ENCODE measurements at regions not wholly inside any gene's neighbourhood (a gene's known extent, or its start where the extent isn't known, plus 50 kb on each side); places are given as distances from the start of the nearest gene placed in this dataset.

DNA sequence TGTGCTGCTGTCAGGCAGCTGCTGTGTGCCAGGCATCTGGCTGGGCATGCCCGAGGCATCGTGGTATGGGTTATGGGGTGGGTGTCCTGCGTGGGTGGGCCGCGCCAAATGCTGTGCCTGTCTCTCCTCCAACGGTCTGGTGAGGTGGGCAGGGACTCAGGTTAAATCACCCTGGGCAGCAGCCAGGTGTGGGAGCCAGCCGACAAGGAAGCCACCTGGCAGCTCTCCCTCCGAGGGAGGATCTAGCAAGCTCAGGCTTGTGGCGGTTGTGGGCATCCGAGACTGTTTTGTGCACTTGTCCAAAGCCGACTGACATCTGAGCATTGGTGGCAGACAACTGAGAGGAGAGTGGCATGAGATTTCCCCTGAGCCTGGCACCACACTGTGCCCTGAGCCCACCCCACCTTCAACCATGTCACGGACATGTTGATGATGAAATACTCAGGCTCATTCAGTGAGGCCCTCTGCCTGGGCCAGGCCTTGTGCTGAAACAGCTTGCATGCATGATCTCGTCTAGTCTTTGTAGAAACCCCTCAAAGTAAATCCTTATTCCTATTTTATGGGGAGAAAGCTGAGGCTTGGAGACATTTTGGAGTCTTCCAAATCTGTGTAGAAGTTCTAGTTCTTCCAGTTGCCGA lies 181.8 kb upstream of the MYL2 start:
- no peak for DNase-seq

DNA sequence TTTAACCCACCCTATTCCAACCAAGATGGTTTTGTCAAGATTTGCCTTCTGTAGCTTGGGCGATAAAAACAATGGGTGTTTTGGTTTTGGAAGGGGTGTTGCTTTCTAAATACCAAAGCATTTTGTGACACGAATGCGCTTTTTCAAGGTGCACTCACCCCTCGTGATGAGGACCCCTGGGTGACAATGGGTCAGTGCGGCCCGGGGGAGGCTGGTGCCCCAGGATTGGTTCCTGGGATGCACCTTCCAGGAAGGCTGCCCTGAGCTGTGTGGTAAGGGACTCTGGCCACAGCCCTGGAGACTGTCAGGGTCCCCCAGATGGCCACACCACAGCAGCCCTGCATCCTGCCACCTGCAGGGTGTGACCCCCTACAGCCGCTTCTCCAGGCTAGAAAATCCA lies 180.6 kb upstream of the MYL2 start:
- no peak for DNase-seq

DNA sequence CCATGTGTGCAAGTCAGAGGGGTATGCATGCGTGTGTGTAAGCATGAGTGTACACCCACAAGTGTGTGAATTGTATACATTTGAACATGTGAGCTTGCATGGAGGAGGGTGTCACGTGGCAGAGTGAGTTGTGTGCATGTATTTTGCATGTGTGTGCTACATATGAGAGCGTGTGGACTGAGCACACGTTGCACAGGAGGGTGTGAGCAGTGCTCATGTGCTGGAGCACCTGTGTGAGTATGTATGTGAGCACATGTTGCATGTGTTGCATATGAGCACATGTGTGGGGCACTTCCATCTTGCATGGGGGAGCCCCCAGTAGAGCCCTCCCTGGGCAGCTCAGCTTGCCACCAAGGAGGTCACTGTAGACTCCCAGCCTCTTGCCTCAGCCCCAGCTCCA lies 180.2 kb upstream of the MYL2 start:
- no peak for DNase-seq

- DNase-seq, result no peak
Measured at GRCh38 chr12:111100003-111100402, 179.6 kb upstream of the MYL2 start.

DNA sequence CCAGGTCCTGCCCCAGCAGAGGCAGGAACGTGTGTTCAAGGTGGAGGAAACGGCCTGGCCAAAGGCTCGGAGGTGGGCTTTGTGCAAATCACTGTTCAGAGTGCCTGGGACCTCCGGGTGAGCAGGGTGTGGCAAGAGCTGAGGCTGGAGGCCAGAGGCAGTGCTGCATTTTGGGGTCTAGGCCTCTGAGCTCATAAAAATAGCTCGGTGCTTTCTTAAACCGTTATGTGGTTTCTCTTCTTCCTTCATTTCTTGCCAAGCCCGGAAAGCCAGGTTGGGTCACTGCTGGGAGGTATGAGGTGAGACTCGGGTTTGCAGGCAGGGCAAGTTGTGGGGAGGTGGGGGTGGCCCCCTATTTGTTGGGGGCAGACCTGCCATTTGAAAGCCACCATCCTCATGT lies 178.8 kb upstream of the MYL2 start:
- DNase-seq, result no peak

DNA sequence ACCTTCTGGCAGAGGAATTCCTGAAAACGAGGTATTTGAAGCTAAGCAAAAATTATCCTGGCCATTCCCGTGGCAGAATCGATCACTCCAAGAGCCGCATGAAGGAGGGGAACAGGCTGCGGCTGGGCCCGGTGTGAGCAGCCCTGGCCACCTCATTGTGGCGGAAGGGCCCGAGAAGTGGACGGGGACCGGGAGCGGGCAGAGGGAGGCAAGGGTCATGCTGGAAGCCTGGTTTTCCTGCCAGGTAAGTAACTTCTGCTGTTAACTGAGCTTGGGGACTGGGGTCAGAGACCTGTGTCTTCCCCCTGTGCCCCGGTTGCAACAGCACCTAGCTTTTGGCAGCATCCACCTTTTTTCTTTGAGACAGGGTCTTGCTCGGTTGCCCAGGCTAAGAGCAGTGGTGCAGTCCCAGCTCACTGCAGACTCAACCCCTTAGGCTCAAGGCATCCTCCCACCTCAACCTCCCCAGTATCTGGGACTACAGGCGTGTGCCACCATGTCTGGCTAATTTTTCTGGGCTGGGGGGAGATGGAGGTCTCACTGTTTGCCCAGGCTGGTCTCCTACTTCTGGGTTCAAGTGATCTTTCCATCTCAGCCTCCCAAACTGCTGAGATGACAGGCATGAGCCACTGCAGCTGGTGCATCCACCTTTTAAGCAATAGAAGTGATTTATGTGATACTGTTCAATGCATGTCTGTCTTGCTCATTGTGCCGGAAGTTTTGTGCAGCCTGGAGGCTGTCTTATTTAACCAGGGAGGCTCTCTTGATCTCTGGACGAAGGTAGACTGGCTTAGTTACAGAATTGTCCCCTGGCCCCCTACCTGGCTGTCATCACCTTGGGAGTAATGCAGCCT lies 174.0 kb upstream of the MYL2 start:
- no peak for DNase-seq

DNA sequence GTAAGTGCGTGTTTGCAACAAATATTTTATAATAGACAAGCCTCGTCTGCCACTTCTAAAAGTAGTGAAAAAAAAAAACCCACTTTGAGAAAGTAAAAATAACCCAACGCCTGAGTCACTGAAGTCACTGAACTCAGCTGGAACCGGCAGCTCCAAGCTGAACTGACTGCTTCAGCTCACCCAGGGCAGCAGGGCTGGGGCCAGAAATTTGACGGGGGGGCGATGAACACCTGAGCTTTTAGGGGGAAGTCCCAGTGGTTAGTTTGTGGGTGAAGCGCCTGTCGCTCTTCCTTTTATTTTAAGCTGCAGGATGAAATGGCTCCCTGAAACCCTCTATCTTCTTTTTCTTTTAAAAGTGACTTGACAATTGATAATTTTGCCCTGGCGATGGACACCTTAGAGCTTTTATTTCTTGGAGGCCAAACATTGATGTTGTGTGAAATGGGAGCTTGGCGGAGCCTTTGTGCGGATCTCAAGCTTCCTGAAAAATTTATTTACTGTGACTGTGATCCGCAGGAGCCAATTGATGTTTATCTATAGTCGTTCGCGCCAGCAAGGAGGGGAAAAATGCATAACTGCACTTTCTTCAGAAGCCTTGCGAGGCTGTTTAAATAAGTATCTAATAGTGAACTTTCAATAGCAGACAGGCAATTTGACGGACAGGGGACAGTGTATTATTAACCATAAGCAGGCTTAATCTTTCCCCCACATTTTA lies 173.2 kb upstream of the MYL2 start:
- DNase-seq, result no peak

GRCh38 chr12:111091051-111091450 lies 170.7 kb upstream of the MYL2 start:
- no peak for DNase-seq

GRCh38 chr12:111089616-111090015 lies 169.2 kb upstream of the MYL2 start:
- DNase-seq, result no peak

DNA sequence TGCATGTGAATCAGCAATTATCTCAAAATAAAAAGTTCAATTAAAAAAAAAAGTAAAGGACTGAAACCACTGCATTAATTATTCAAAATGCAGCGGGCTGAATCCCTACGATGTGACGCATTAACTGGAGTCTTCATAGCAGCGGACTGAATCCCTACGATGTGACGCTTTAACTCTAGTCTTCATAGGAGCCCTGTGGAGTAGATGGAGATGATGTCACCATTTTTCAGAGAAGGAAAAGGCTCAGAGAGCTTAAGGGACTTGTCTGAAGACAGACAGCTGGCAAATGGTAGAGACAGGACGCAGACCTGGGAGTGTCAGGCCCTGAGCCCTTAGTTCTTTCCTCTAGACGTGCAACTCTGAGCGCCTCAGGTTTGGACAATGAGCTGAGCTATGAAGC lies 168.0 kb upstream of the MYL2 start:
- DNase-seq, result no peak

DNA sequence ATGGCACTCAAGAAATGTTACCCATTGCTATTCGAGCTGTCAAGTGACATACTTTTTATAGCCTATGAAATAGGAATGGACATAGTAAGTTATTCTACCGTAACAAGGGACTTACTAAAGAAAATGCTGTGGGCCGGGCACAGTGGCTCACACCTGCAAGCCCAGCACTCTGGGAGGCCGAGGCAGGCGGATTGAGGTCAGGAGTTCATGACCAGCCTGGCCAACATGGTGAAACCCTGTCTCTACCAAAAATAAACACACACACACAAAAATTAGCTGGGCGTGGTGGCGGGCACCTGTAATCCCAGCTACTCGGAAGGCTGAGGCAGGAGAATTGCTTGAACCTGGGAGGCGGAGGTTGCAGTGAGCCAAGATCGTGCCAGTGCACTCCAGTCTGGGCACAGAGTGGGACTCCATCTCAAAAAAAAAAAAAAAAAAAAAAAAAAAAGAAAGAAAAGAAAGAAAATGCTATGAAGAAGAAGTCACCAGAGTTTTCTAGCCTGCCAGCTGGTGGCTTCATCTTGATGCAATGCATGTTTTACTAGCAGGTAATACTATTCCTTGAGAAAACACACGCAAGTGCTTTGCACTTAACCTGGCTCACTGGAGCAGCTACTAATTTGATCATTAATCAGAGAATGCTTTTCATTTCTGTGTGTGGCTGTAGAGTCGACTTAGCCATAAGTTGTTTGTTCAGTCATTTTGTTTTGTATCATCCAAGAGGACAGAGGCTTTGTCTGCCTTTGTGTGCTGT lies 166.7 kb upstream of the MYL2 start:
- no peak for DNase-seq

- no peak for DNase-seq
Measured at GRCh38 chr12:111085096-111085495, 164.7 kb upstream of the MYL2 start.

DNA sequence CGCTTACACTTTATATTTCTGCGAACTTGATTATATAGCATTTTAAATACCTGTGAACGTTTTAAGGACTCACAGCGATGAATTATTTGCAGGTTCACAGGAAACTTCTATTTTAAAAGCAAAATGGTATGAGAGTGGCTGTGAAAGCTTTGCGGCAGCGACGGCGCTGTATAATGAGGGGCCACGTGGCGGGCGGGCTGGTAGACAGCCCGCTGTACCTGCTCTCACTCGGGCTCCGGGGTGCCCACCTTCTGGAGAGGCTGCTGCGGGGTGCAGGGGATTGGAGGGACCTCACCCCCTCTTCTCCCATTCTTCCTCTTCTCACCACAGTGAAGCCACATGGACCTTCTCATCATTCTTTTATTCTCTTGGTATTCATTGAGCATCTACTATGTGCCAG lies 164.2 kb upstream of the MYL2 start:
- no peak for DNase-seq

DNA sequence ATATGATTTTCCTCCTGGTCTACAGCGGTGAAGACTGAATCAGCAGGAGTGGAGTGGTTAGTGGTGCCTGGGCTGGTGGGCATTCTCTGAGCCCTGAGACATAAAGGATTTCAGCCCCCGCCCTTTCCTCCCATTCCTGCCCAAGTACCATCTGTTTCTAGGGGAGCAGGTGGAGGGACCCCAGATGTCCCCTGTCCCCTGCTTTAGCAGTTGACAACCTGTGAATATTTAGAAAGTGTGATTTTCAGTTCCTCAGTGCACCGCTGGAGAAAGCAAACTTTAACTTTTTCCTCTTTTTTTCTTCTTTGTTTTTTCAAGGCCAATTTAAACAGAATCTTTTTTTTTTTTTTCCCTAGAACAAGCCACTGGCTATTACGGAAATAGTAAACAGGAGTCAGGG lies 163.8 kb upstream of the MYL2 start:
- DNase-seq, result no peak

GRCh38 chr12:111081600-111081999 lies 161.2 kb upstream of the MYL2 start:
- no peak for DNase-seq

DNA sequence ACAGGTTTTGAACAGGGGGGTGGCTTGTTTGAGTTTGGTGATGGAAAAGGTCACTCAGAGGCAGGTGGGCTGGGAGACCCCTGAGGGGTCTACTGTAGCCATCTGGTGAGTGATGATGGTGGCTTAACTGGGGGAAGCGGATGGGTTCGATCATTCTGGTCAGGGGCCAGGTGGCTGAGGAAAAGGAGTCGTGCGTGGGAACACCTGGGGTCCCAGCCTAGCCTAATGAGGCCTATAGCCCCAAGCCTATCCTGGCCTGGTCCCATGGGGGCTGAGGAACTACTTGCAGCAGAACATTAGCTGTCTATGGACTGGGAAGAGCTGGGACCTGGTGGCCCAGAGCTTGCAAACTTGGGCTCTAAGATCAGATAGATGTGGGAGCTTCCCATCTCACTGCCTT lies 158.4 kb upstream of the MYL2 start:
- no peak for DNase-seq

DNA sequence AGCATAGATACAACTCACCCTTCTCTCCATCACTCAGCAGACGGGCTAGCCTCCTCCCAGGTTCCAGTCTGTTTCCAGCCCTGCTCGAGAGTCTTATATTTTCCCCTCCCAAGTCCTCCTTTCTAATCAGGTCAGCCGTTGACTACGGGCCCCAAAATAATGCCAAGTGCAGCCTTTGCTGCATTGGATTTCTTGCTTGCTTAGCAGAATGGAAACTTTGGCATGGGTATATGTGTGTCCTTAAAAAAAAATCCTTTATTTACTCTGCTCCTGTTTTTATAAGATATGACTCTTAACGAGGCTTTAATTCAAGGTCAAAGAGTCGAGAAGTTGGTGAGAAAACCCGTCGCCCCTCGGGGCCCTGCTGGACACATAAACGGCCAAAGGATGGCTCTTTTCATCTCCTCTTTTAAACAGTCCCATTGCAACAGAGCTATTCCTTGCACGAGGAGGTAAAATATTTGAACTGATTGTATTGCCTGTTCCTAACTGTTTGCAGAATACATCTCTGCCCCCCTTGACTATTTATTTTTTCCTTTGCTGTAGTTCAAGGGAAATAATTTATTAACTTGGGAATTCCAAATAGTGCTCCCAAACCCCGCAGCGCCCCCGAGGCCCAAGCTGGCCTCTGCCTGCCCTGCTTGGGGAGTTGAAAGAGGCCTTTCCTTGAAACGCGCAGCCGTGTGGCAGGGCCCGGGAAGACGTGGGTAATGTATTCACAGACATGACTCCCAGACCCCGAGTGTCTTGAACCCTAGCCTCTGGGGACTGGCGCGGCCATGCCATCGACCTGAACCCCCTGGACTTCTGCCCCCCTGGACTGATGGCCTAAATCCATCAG lies 156.5 kb upstream of the MYL2 start:
- DNase-seq, result no peak

- no peak for DNase-seq
Measured at GRCh38 chr12:111076199-111076598, 155.8 kb upstream of the MYL2 start.

GRCh38 chr12:111074965-111075364 lies 154.6 kb upstream of the MYL2 start:
- DNase-seq, result no peak

DNA sequence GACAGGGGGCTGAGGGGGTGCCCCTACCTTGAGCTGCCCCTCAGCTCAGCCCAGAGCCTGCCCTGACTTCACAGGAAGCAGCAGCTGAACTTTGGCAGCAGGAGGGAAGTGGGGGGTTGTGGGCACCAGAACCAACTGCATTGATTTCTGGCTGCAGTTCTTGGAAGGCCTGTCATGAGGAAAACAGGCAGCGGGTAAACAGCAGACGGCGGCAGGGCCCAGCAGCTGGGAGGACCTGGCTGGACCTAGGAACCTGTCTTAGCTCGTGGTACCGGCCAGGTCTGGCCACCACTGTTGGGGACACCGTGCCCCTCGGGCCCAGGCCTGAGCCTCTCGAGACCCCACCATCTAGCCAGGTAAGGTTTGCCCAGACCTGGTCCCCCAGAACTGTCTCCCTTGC lies 154.2 kb upstream of the MYL2 start:
- no peak for DNase-seq

DNA sequence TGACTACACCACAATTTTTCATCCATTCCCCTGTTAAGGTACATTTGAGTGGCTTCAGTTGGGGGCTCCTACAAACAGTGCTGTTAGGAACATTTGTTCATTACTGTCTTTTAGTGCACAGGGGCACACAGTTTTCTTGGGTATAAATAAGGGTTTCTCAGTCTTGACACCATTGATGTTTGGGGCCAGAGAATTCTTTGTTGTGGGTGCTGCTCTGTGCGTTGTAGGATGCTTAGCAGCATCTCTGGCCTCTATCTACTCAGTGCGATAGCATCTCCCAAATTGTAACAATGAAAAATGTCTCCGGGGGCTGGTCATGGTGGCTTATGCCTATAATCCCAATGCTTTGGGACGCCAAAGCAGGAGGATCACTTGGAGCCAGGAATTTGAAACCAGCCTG lies 153.0 kb upstream of the MYL2 start:
- DNase-seq, result no peak

DNA sequence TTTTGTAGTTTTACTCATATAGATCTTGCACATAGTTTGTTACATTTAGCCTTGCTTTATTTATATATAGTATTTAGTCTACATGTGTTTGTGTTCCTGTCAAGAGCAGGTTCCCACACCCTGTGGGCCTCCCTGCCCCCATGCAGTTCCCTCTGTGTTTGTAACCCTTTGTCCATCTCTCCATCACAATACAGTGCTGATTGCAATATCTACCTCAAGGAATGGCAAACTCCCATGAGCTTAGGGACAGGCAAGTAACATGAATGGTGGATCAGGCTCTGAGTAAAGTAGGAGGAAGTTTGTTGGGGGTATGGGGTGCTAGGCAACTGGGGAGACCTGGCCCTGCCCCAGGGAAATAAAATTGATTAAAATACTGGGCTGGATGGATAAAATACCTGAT lies 151.9 kb upstream of the MYL2 start:
- DNase-seq, result no peak
